NCI-H2227 (cell line): ENCODE measurements at regions not wholly inside any gene's neighbourhood (a gene's known extent, or its start where the extent isn't known, plus 50 kb on each side); places are given as distances from the start of the nearest gene placed in this dataset.
"Not testable (repeated sequence)": the region's sequence is repeated elsewhere in the genome, so short reads cannot be mapped to it uniquely, and the experiment has no call there.

Source experiments
- DNase-seq: peaks from one replicate; lab custom pipeline; 2025; ENCODE audit not compliant: unreplicated experiment; lab: John Stamatoyannopoulos, UW

GRCh38 chr3:63094642-63095408 lies 183.3 kb upstream of the SYNPR start:
- no peak for DNase-seq

- DNase-seq: no peak
These were observed 181.7 kb upstream of the SYNPR start for GRCh38 chr3:63096248-63097058.

GRCh38 chr3:63097396-63097795 lies 180.7 kb upstream of the SYNPR start:
- no peak for DNase-seq

GRCh38 chr3:63116922-63117321 lies 161.2 kb upstream of the SYNPR start:
- no peak for DNase-seq

GRCh38 chr3:63124090-63124489 lies 154.0 kb upstream of the SYNPR start:
- no peak for DNase-seq

- DNase-seq: no peak
These were observed 151.6 kb upstream of the SYNPR start for GRCh38 chr3:63126530-63126929.

GRCh38 chr3:63128380-63128779 lies 149.7 kb upstream of the SYNPR start:
- no peak for DNase-seq

GRCh38 chr3:63130625-63131024 lies 147.5 kb upstream of the SYNPR start:
- peak; percentile 13 for DNase-seq

- DNase-seq: no peak
These were observed 145.5 kb upstream of the SYNPR start for GRCh38 chr3:63132461-63133250.

GRCh38 chr3:63135367-63135766 lies 142.7 kb upstream of the SYNPR start:
- no peak for DNase-seq

- DNase-seq: not testable (repeated sequence)
These were observed 141.9 kb upstream of the SYNPR start for GRCh38 chr3:63136249-63136648.

- no peak for DNase-seq
These were observed 135.4 kb upstream of the SYNPR start for GRCh38 chr3:63142681-63143080.

- no peak for DNase-seq
These were observed 132.0 kb upstream of the SYNPR start for GRCh38 chr3:63146154-63146553.

- no peak for DNase-seq
These were observed 127.2 kb upstream of the SYNPR start for GRCh38 chr3:63150880-63151279.

- DNase-seq: no peak
These were observed 126.2 kb upstream of the SYNPR start for GRCh38 chr3:63151897-63152296.

- no peak for DNase-seq
These were observed 118.3 kb upstream of the SYNPR start for GRCh38 chr3:63159764-63160163.

- no peak for DNase-seq
These were observed 111.0 kb upstream of the SYNPR start for GRCh38 chr3:63167113-63167512.

- DNase-seq: no peak
These were observed 109.9 kb upstream of the SYNPR start for GRCh38 chr3:63168179-63168578.

- no peak for DNase-seq
These were observed 98.1 kb upstream of the SYNPR start for GRCh38 chr3:63179862-63180522.

- DNase-seq: no peak
These were observed 85.9 kb upstream of the SYNPR start for GRCh38 chr3:63192248-63192647.

GRCh38 chr3:63193647-63194046 lies 84.5 kb upstream of the SYNPR start:
- DNase-seq: peak; percentile 45
